Mesendoderm (in vitro differentiated cells): ENCODE measurements at regions not wholly inside any gene's neighbourhood (a gene's known extent, or its start where the extent isn't known, plus 50 kb on each side); places are given as distances from the start of the nearest gene placed in this dataset.

Source experiments
- DNase-seq: peaks from one replicate; pipeline ENCODE4 v3.0.0; 2013
- H2AK5ac ChIP-seq: 2 replicates; pipeline ENCODE4 v1.6.1; 2013; ENCODE audit warnings: low read length, inconsistent platforms
- H2BK120ac ChIP-seq: 2 replicates; pipeline ENCODE4 v1.6.1; 2013; ENCODE audit warnings: low read depth, mild to moderate bottlenecking, low read length, moderate library complexity, mixed read lengths
- H2BK15ac ChIP-seq: replicated peaks from 2 replicates; pipeline ENCODE4 v1.6.1; 2013; ENCODE audit warnings: low read depth, mild to moderate bottlenecking, moderate library complexity
- H2BK5ac ChIP-seq: 2 replicates; pipeline ENCODE4 v1.6.1; 2013; ENCODE audit warnings: low read length, inconsistent platforms
- H3K18ac ChIP-seq: 2 replicates; pipeline ENCODE4 v1.6.1; 2013; ENCODE audit warnings: mild to moderate bottlenecking, low read length, mixed read lengths
- H3K23ac ChIP-seq: one replicate; pipeline ENCODE4 v1.6.1; 2013; ENCODE audit warnings: low read length
- H3K27ac ChIP-seq: 2 replicates; pipeline ENCODE4 v1.5.1; 2013; ENCODE audit warnings: low read depth, mild to moderate bottlenecking, inconsistent platforms, low read length, moderate library complexity
- H3K27me3 ChIP-seq: 2 replicates; pipeline ENCODE4 v1.6.1; 2013; ENCODE audit warnings: low read length, control low read depth, mild to moderate bottlenecking, inconsistent platforms; ENCODE audit not compliant: insufficient read depth, poor library complexity
- H3K36me3 ChIP-seq: 2 replicates; pipeline ENCODE4 v1.6.1; 2013; ENCODE audit warnings: low read length, inconsistent platforms; ENCODE audit not compliant: control insufficient read depth, insufficient read depth
- H3K4ac ChIP-seq: one replicate; pipeline ENCODE4 v1.6.1; 2013; ENCODE audit warnings: low read depth, mild to moderate bottlenecking, low read length, moderate library complexity
- H3K4me1 ChIP-seq: 2 replicates; pipeline ENCODE4 v1.6.1; 2013; ENCODE audit warnings: low read depth, low read length, inconsistent platforms; ENCODE audit not compliant: control insufficient read depth
- H3K4me2 ChIP-seq: 2 replicates; pipeline ENCODE4 v1.6.1; 2013; ENCODE audit warnings: low read length
- H3K4me3 ChIP-seq: 2 replicates; pipeline ENCODE4 v1.5.1; 2013; ENCODE audit warnings: mild to moderate bottlenecking, low read length
- H3K56ac ChIP-seq: one replicate; pipeline ENCODE4 v1.6.1; 2013; ENCODE audit warnings: low read length
- H3K79me1 ChIP-seq: 2 replicates; pipeline ENCODE4 v1.6.1; 2013; ENCODE audit warnings: low read length, inconsistent platforms
- H3K79me2 ChIP-seq: 2 replicates; pipeline ENCODE4 v1.6.1; 2013; ENCODE audit warnings: mild to moderate bottlenecking, low read length; ENCODE audit not compliant: control insufficient read depth, insufficient read depth
- H3K9ac ChIP-seq: 2 replicates; pipeline ENCODE4 v1.6.1; 2013; ENCODE audit warnings: low read length, inconsistent platforms
- H4K5ac ChIP-seq: one replicate; pipeline ENCODE4 v1.6.1; 2013; ENCODE audit warnings: low read length
- H4K8ac ChIP-seq: one replicate; pipeline ENCODE4 v1.6.1; 2013; ENCODE audit warnings: low read depth, mild to moderate bottlenecking, control low read depth, low read length, moderate library complexity
- WGBS: extraction: QIAGEN DNeasy Blood & Tissue Kit; methylation state at CpG from one replicate; pipeline ENCODE4 v1.1.7; 2013; ENCODE audit warnings: low lambda C conversion rate, missing lambda C conversion rate; ENCODE audit not compliant: insufficient coverage; ENCODE audit errors: extremely low coverage; 5-methylcytosine and 5-hydroxymethylcytosine counted together

GRCh38 chr4:66633477-66633876, 911.8 kb downstream of the CENPC start:
- Histone ChIP-seq H4K5ac (no peak overlapping the region), H3K79me1 (no peaks in the 10 kb centered on the region), H3K56ac (no peak overlapping the region), H2AK5ac (no peak overlapping the region), H3K4ac (no peak overlapping the region), H3K27ac (no peak overlapping the region), H3K18ac (no peak overlapping the region), H2BK120ac (no peak overlapping the region), H3K9ac (no peak overlapping the region), H3K4me1 (no peaks in the 10 kb centered on the region), H2BK15ac (no peak overlapping the region), H3K23ac (no peak overlapping the region), H3K36me3 (no peaks in the 10 kb centered on the region), H4K8ac (no peak overlapping the region), H3K4me2 (no peak overlapping the region), H2BK5ac (no peak overlapping the region), H3K27me3 (no peaks in the 10 kb centered on the region), H3K4me3 (no peak overlapping the region), H3K79me2 (no peaks in the 10 kb centered on the region)
- DNase-seq, result no peak
- no CpG with 5 or more reads among the region's 2 CpGs for WGBS

GRCh38 chr4:66629927-66630326, 915.4 kb downstream of the CENPC start:
- no peak for DNase-seq
- H2BK120ac ChIP-seq, result no peak overlapping the region
- no peaks in the 10 kb centered on the region for H3K79me1 ChIP-seq
- H4K5ac ChIP-seq, result no peak overlapping the region
- H4K8ac ChIP-seq, result no peak overlapping the region
- H3K4me2 ChIP-seq, result no peak overlapping the region
- no peaks in the 10 kb centered on the region for H3K27me3 ChIP-seq
- no peak overlapping the region for H2AK5ac ChIP-seq
- no peaks in the 10 kb centered on the region for H3K79me2 ChIP-seq
- H3K18ac ChIP-seq, result no peak overlapping the region
- no peak overlapping the region for H3K9ac ChIP-seq
- H3K56ac ChIP-seq, result no peak overlapping the region
- no peak overlapping the region for H3K23ac ChIP-seq
- no peaks in the 10 kb centered on the region for H3K4me1 ChIP-seq
- H2BK5ac ChIP-seq, result no peak overlapping the region
- H3K36me3 ChIP-seq, result no peaks in the 10 kb centered on the region
- H3K4ac ChIP-seq, result no peak overlapping the region
- no peak overlapping the region for H3K27ac ChIP-seq
- H2BK15ac ChIP-seq, result no peak overlapping the region
- no peak overlapping the region for H3K4me3 ChIP-seq

- DNase-seq, result no peak
- no CpG with 5 or more reads among the region's 3 CpGs for WGBS
- Histone ChIP-seq H3K4me2 (no peak overlapping the region), H3K4me3 (no peak overlapping the region), H2BK15ac (no peak overlapping the region), H3K4ac (no peak overlapping the region), H3K27me3 (no peaks in the 10 kb centered on the region), H4K5ac (no peak overlapping the region), H3K27ac (no peak overlapping the region), H4K8ac (no peak overlapping the region), H3K23ac (no peak overlapping the region), H2BK5ac (no peak overlapping the region), H3K56ac (no peak overlapping the region), H3K9ac (no peak overlapping the region), H3K18ac (no peak overlapping the region), H3K4me1 (no peaks in the 10 kb centered on the region), H3K79me1 (no peaks in the 10 kb centered on the region), H2AK5ac (no peak overlapping the region), H3K79me2 (no peaks in the 10 kb centered on the region), H3K36me3 (no peaks in the 10 kb centered on the region), H2BK120ac (no peak overlapping the region)
These were observed 917.2 kb downstream of the CENPC start for GRCh38 chr4:66628146-66628545.

GRCh38 chr4:66625480-66625879, 919.8 kb downstream of the CENPC start:
- DNase-seq, result no peak
- Histone ChIP-seq H4K8ac (no peak overlapping the region), H2AK5ac (no peak overlapping the region), H3K36me3 (no peaks in the 10 kb centered on the region), H2BK5ac (no peak overlapping the region), H3K79me2 (no peaks in the 10 kb centered on the region), H3K4me2 (no peak overlapping the region), H3K23ac (no peak overlapping the region), H2BK15ac (no peak overlapping the region), H3K18ac (no peak overlapping the region), H3K79me1 (no peaks in the 10 kb centered on the region), H3K27me3 (no peaks in the 10 kb centered on the region), H3K4me1 (no peaks in the 10 kb centered on the region), H2BK120ac (no peak overlapping the region), H3K27ac (no peak overlapping the region), H3K56ac (no peak overlapping the region), H3K9ac (no peak overlapping the region), H4K5ac (no peak overlapping the region), H3K4me3 (no peak overlapping the region), H3K4ac (no peak overlapping the region)
- WGBS, result no CpG with 5 or more reads among the region's 5 CpGs

GRCh38 chr4:66613591-66613990, 931.7 kb downstream of the CENPC start:
- no peaks in the 10 kb centered on the region for H3K79me2 ChIP-seq
- H3K56ac ChIP-seq, result no peak overlapping the region
- WGBS, result no CpG with 5 or more reads among the region's 2 CpGs

GRCh38 chr4:66609014-66609413, 936.3 kb downstream of the CENPC start:
- H3K27ac ChIP-seq, result no peak overlapping the region
- no peaks in the 10 kb centered on the region for H3K79me1 ChIP-seq
- H4K8ac ChIP-seq, result no peak overlapping the region
- WGBS, result no CpG with 5 or more reads among the region's 2 CpGs
- H3K79me2 ChIP-seq, result no peaks in the 10 kb centered on the region
- H3K4me1 ChIP-seq, result no peaks in the 10 kb centered on the region
- no peak overlapping the region for H3K23ac ChIP-seq
- no peaks in the 10 kb centered on the region for H3K36me3 ChIP-seq
- H3K4me3 ChIP-seq, result no peak overlapping the region
- no peak overlapping the region for H3K56ac ChIP-seq
- no peak overlapping the region for H2BK5ac ChIP-seq
- no peak for DNase-seq
- H3K4ac ChIP-seq, result no peak overlapping the region
- H2BK15ac ChIP-seq, result no peak overlapping the region
- no peak overlapping the region for H3K18ac ChIP-seq
- H4K5ac ChIP-seq, result no peak overlapping the region
- H3K9ac ChIP-seq, result no peak overlapping the region
- no peak overlapping the region for H2BK120ac ChIP-seq
- no peaks in the 10 kb centered on the region for H3K27me3 ChIP-seq
- H2AK5ac ChIP-seq, result no peak overlapping the region
- no peak overlapping the region for H3K4me2 ChIP-seq

More at GRCh38 chr4:66613591-66613990, 931.7 kb downstream of the CENPC start:
- Histone ChIP-seq H3K18ac (no peak overlapping the region), H3K4ac (no peak overlapping the region), H2BK120ac (no peak overlapping the region), H3K4me3 (no peak overlapping the region), H2BK5ac (no peak overlapping the region), H3K27me3 (no peaks in the 10 kb centered on the region), H4K8ac (no peak overlapping the region), H4K5ac (no peak overlapping the region), H3K36me3 (no peaks in the 10 kb centered on the region), H3K27ac (no peak overlapping the region), H3K9ac (no peak overlapping the region), H2AK5ac (no peak overlapping the region), H3K4me1 (no peaks in the 10 kb centered on the region), H2BK15ac (no peak overlapping the region), H3K79me1 (no peaks in the 10 kb centered on the region), H3K4me2 (no peak overlapping the region), H3K23ac (no peak overlapping the region)
- no peak for DNase-seq
